ENCODE measurements at regions not wholly inside any gene's neighbourhood (a gene's known extent, or its start where the extent isn't known, plus 50 kb on each side); places are given as distances from the start of the nearest gene placed in this dataset.
"Not testable (repeated sequence)": the region's sequence is repeated elsewhere in the genome, so short reads cannot be mapped to it uniquely, and the experiment has no call there.

- in situ Hi-C loops (cut with HindIII; ENCODE audit: low sequenced_read_pairs): no loop called here
These were observed 337.7 kb upstream of the DUSP10 start for GRCh38 chr1:222079566-222079965.

GRCh38 chr1:222077206-222077605 is 335.3 kb upstream of the DUSP10 start:
- in situ Hi-C loops (cut with HindIII; ENCODE audit: low sequenced_read_pairs): no loop called here

- in situ Hi-C loops (cut with HindIII; ENCODE audit: low sequenced_read_pairs): no loop called here
These were observed 332.4 kb upstream of the DUSP10 start for GRCh38 chr1:222074317-222074716.

- in situ Hi-C loops (cut with HindIII; ENCODE audit: low sequenced_read_pairs): no loop called here
These were observed 331.6 kb upstream of the DUSP10 start for GRCh38 chr1:222073307-222073995.

- in situ Hi-C loops (cut with HindIII; ENCODE audit: low sequenced_read_pairs): no loop called here
These were observed 329.5 kb upstream of the DUSP10 start for GRCh38 chr1:222071387-222071786.

GRCh38 chr1:222068937-222069336 is 327.0 kb upstream of the DUSP10 start:
- in situ Hi-C loops (cut with HindIII; ENCODE audit: low sequenced_read_pairs): no loop called here

- in situ Hi-C loops (cut with HindIII; ENCODE audit: low sequenced_read_pairs): no loop called here
These were observed 326.2 kb upstream of the DUSP10 start for GRCh38 chr1:222068101-222068500.

- in situ Hi-C loops (cut with HindIII; ENCODE audit: low sequenced_read_pairs): no loop called here
These were observed 324.6 kb upstream of the DUSP10 start for GRCh38 chr1:222066539-222066938.

GRCh38 chr1:222065234-222065633 is 323.3 kb upstream of the DUSP10 start:
- in situ Hi-C loops (cut with HindIII; ENCODE audit: low sequenced_read_pairs): no loop called here

GRCh38 chr1:222064388-222065211 is 322.7 kb upstream of the DUSP10 start:
- in situ Hi-C loops (cut with HindIII; ENCODE audit: low sequenced_read_pairs): no loop called here

GRCh38 chr1:222062640-222063039 is 320.8 kb upstream of the DUSP10 start:
- in situ Hi-C loops (cut with HindIII; ENCODE audit: low sequenced_read_pairs): no loop called here

- in situ Hi-C loops (cut with HindIII; ENCODE audit: low sequenced_read_pairs): no loop called here
These were observed 319.9 kb upstream of the DUSP10 start for GRCh38 chr1:222061711-222062359.

GRCh38 chr1:222060210-222060916 is 318.5 kb upstream of the DUSP10 start:
- in situ Hi-C loops (cut with HindIII; ENCODE audit: low sequenced_read_pairs): no loop called here

GRCh38 chr1:222058249-222058648 is 316.4 kb upstream of the DUSP10 start:
- in situ Hi-C loops (cut with HindIII; ENCODE audit: low sequenced_read_pairs): no loop called here

GRCh38 chr1:222057162-222057561 is 315.3 kb upstream of the DUSP10 start:
- in situ Hi-C loops (cut with HindIII; ENCODE audit: low sequenced_read_pairs): no loop called here

GRCh38 chr1:222054416-222054815 is 312.5 kb upstream of the DUSP10 start:
- in situ Hi-C loops (cut with HindIII; ENCODE audit: low sequenced_read_pairs): no loop called here

GRCh38 chr1:222053790-222054294 is 312.0 kb upstream of the DUSP10 start:
- in situ Hi-C loops (cut with HindIII; ENCODE audit: low sequenced_read_pairs): no loop called here

- in situ Hi-C loops (cut with HindIII; ENCODE audit: low sequenced_read_pairs): not testable (repeated sequence)
These were observed 309.4 kb upstream of the DUSP10 start for GRCh38 chr1:222051311-222051710.

GRCh38 chr1:222049661-222050060 is 307.8 kb upstream of the DUSP10 start:
- in situ Hi-C loops (cut with HindIII; ENCODE audit: low sequenced_read_pairs): not testable (repeated sequence)

- in situ Hi-C loops (cut with HindIII; ENCODE audit: low sequenced_read_pairs): no loop called here
These were observed 307.3 kb upstream of the DUSP10 start for GRCh38 chr1:222049176-222049575.

- in situ Hi-C loops (cut with HindIII; ENCODE audit: low sequenced_read_pairs): no loop called here
These were observed 306.3 kb upstream of the DUSP10 start for GRCh38 chr1:222048094-222048595.

All from DLD1 (cell line).